ENCODE measurements at regions not wholly inside any gene's neighbourhood (a gene's known extent, or its start where the extent isn't known, plus 50 kb on each side); places are given as distances from the start of the nearest gene placed in this dataset.

DNA sequence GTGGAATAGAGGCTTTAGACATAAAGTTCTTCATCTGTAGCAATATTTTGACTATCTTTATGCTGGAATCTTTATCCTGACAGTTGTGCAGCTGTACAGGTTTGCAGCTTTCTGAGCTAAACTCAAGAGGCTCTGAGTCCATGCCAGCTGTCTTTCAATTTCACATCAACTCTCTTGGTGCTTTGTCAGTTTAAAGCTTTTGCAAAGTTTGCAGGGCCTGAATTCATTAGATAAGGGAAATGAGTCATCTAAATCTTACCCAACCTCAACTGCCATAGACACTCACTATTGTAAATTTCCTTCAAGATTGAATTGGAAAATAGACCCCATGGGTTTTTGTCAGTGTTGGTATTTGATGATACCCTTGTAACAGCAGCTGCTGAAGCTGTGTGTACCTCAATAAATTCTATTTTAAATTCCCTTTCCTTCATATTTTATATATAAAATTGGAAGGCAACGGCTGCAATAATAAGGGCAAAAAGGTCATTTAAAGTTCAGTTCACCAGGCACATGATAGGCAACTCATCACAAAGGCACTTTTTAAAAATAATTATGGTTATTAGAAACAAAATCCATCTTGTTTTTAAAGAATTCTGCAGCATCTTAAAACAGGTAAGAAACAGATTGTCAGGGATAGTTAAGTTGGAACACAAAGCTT, 169.9 kb upstream of the SLC39A10 start:
- no peak overlapping the region for H3K27ac ChIP-seq (ENCODE audit: insufficient read depth, low read depth, low read length, poor library complexity, severe bottlenecking)
- WGBS, 2 experiments = 100% methylated on average over 1 of the region's 1 CpG; no CpG with 5 or more reads in 1 of the 2 experiments
- H3K27me3 ChIP-seq (ENCODE audit: control insufficient read depth, insufficient read depth, low read length, poor library complexity, severe bottlenecking) = no peaks in the 10 kb centered on the region

DNA sequence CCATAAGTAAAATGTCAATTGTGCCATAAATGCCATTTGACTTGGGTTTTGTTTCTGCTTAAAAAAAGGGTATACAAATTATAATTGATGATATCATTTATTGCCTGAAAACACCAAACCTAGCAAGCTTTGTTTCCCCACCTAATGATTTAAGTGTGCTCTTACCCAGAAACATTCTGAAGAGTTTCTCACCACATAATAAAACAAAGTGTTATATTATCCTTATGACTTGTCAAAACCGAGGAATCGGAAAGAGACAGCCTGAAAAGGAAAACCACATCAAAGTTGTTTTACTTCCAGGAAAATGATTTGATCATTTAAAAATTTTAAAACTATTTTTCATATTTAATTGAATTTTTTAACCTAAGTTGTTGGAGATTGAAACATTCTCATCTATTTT, 170.5 kb upstream of the SLC39A10 start:
- Histone ChIP-seq H3K27me3 (ENCODE audit: control insufficient read depth, insufficient read depth, low read length, poor library complexity, severe bottlenecking) (no peaks in the 10 kb centered on the region), H3K27ac (ENCODE audit: insufficient read depth, low read depth, low read length, poor library complexity, severe bottlenecking) (no peak overlapping the region), H3K9me3 (ENCODE audit: control insufficient read depth, low read length) (no peaks in the 10 kb centered on the region), H3K4me3 (ENCODE audit: insufficient read depth, low read depth, low read length) (no peak overlapping the region), H3K36me3 (ENCODE audit: control insufficient read depth, insufficient read depth, low read length) (no peaks in the 10 kb centered on the region), H3K4me1 (ENCODE audit: control insufficient read depth, insufficient read depth, low read length) (no peaks in the 10 kb centered on the region)
- WGBS, 2 experiments = 100% methylated on average over 2 of the region's 2 CpGs; no CpG with 5 or more reads in 1 of the 2 experiments

More for the DNA sequence above, 169.9 kb upstream of the SLC39A10 start:
- no peak overlapping the region for H3K4me3 ChIP-seq (ENCODE audit: insufficient read depth, low read depth, low read length)
- no peaks in the 10 kb centered on the region for H3K4me1 ChIP-seq (ENCODE audit: control insufficient read depth, insufficient read depth, low read length)
- no peaks in the 10 kb centered on the region for H3K36me3 ChIP-seq (ENCODE audit: control insufficient read depth, insufficient read depth, low read length)
- no peaks in the 10 kb centered on the region for H3K9me3 ChIP-seq (ENCODE audit: control insufficient read depth, low read length)

DNA sequence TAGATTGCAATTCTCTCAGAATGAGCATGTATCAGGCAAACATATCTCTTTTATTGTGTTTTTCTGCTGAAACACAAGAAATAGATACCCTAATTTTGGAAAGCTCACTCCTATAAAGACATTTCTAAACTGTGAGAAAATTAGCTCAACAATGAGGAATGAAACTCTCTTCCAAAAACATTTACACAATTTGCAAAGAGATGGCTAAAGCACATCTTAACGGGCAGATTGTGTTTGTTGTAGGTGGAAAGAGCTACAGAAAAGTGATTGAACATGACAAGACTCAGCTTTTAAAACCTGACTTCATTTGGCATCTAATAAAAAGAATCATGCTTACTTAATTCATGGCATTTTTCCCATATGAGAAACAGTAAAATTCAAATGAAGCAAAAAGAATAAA, 175.0 kb upstream of the SLC39A10 start:
- Histone ChIP-seq H3K27me3 (ENCODE audit: control insufficient read depth, insufficient read depth, low read length, poor library complexity, severe bottlenecking) (no peaks in the 10 kb centered on the region), H3K4me3 (ENCODE audit: insufficient read depth, low read depth, low read length) (no peak overlapping the region), H3K4me1 (ENCODE audit: control insufficient read depth, insufficient read depth, low read length) (no peaks in the 10 kb centered on the region), H3K9me3 (ENCODE audit: control insufficient read depth, low read length) (no peaks in the 10 kb centered on the region), H3K27ac (ENCODE audit: insufficient read depth, low read depth, low read length, poor library complexity, severe bottlenecking) (no peak overlapping the region), H3K36me3 (ENCODE audit: control insufficient read depth, insufficient read depth, low read length) (no peaks in the 10 kb centered on the region)
- no CpG with 5 or more reads among the region's 1 CpG for WGBS, 2 experiments

DNA sequence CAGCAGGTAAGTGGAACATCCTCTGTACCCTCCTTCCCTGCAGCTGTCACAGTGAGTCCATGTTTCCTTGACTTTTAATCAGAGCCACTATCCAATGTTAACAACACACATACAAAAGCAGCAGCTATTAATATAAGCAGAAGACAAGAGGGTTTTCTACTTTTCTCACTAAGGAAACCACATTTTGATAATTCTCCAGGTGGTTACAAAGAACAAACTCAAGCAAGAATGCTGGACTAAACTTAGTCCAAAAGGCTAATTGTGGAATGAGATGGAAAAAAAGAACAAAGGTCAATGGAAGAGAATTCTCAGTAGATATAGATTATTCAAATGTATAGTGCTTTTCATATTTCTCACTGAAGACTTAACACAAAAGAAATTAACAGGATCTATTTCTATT, 176.9 kb upstream of the SLC39A10 start:
- Histone ChIP-seq H3K4me1 (ENCODE audit: control insufficient read depth, insufficient read depth, low read length) (no peaks in the 10 kb centered on the region), H3K27ac (ENCODE audit: insufficient read depth, low read depth, low read length, poor library complexity, severe bottlenecking) (no peak overlapping the region), H3K27me3 (ENCODE audit: control insufficient read depth, insufficient read depth, low read length, poor library complexity, severe bottlenecking) (no peaks in the 10 kb centered on the region), H3K9me3 (ENCODE audit: control insufficient read depth, low read length) (no peaks in the 10 kb centered on the region), H3K36me3 (ENCODE audit: control insufficient read depth, insufficient read depth, low read length) (no peaks in the 10 kb centered on the region), H3K4me3 (ENCODE audit: insufficient read depth, low read depth, low read length) (no peak overlapping the region)

DNA sequence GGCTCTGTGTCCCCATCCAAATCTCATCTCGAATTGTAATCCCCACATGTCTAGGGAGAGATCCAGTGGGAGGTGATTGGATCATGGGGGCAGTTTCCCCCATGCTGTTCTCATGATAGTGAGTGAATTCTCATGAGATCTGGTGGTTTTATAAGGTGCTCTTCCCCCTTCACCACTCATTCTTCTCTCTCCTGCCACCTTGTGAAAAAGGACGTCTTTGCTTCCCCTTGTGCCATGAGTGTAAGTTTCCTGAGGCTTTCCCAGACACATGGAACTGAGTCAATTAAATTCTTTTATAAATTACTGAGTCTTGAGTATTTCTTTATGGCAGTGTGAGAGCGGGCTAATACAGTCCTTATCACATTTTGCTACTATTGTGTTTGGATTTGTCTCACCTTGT, 177.6 kb upstream of the SLC39A10 start:
- Histone ChIP-seq H3K4me3 (ENCODE audit: insufficient read depth, low read depth, low read length) (no peak overlapping the region), H3K27me3 (ENCODE audit: control insufficient read depth, insufficient read depth, low read length, poor library complexity, severe bottlenecking) (no peaks in the 10 kb centered on the region), H3K27ac (ENCODE audit: insufficient read depth, low read depth, low read length, poor library complexity, severe bottlenecking) (no peak overlapping the region), H3K36me3 (ENCODE audit: control insufficient read depth, insufficient read depth, low read length) (no peaks in the 10 kb centered on the region), H3K4me1 (ENCODE audit: control insufficient read depth, insufficient read depth, low read length) (no peaks in the 10 kb centered on the region), H3K9me3 (ENCODE audit: control insufficient read depth, low read length) (no peaks in the 10 kb centered on the region)
- 83 to 88% methylated on average over 2 to 3 of the region's 3 CpGs for WGBS, 2 experiments

DNA sequence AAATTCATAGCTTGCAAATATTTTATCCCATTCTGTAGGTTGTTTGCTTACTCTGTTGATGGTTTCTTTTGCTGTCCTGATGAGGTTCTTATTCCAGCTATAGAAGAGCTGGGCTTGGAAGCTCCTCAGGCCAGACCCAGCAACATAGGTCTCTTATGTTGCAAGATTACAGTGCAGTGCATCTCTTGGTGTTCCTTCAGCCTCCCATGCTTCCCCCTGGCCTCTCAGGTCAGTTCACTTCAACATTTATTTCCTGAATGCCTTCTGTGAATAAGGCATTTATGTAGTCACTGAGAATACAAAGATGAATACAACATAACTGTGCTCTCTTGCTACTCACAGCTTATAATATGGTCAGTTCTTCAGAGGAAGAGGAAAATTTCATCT, 179.0 kb upstream of the SLC39A10 start:
- H3K27ac ChIP-seq (ENCODE audit: insufficient read depth, low read depth, low read length, poor library complexity, severe bottlenecking) = no peak overlapping the region
- no peaks in the 10 kb centered on the region for H3K36me3 ChIP-seq (ENCODE audit: control insufficient read depth, insufficient read depth, low read length)
- H3K27me3 ChIP-seq (ENCODE audit: control insufficient read depth, insufficient read depth, low read length, poor library complexity, severe bottlenecking) = no peaks in the 10 kb centered on the region
- no peak overlapping the region for H3K4me3 ChIP-seq (ENCODE audit: insufficient read depth, low read depth, low read length)
- H3K9me3 ChIP-seq (ENCODE audit: control insufficient read depth, low read length) = no peaks in the 10 kb centered on the region
- H3K4me1 ChIP-seq (ENCODE audit: control insufficient read depth, insufficient read depth, low read length) = no peaks in the 10 kb centered on the region

DNA sequence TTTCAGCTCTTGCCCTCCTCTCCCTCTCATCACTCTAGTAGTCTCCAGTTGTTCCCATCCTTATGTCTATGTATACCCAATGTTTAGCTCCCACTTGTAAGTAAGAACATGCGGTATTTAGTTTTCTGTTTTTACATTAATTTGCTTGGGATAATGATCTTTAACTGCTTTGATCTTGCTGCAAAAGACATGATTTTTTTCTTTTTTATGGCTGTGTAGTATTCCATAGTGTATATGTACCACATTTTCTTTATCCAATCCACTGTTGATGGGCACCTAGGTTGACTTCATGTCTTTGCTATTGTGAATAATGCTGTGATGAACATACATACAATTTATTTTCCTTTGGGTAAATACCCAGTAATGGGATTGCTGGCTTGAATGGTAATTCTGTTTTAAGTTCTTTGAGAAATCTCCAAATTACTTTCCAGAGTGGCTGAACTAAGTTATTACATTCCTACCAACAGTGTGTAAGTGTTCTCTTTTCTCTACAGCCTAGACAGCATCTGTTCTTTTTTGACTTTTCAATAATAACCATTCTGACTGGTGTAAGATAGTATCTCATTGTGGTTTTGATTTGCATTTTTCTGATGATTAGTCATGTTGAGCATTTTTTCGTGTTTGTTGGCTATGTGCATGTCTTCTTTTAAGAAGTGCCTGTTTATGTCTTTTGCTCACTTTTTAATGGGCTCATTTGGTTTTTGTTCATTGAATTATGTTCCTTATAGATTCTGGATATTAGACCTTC, 179.6 kb upstream of the SLC39A10 start:
- Histone ChIP-seq H3K36me3 (ENCODE audit: control insufficient read depth, insufficient read depth, low read length) (no peaks in the 10 kb centered on the region), H3K27ac (ENCODE audit: insufficient read depth, low read depth, low read length, poor library complexity, severe bottlenecking) (no peak overlapping the region), H3K9me3 (ENCODE audit: control insufficient read depth, low read length) (no peaks in the 10 kb centered on the region), H3K4me3 (ENCODE audit: insufficient read depth, low read depth, low read length) (no peak overlapping the region), H3K4me1 (ENCODE audit: control insufficient read depth, insufficient read depth, low read length) (no peaks in the 10 kb centered on the region), H3K27me3 (ENCODE audit: control insufficient read depth, insufficient read depth, low read length, poor library complexity, severe bottlenecking) (no peaks in the 10 kb centered on the region)
- WGBS, 2 experiments = 59 to 94% methylated on average over 2 of the region's 2 CpGs

DNA sequence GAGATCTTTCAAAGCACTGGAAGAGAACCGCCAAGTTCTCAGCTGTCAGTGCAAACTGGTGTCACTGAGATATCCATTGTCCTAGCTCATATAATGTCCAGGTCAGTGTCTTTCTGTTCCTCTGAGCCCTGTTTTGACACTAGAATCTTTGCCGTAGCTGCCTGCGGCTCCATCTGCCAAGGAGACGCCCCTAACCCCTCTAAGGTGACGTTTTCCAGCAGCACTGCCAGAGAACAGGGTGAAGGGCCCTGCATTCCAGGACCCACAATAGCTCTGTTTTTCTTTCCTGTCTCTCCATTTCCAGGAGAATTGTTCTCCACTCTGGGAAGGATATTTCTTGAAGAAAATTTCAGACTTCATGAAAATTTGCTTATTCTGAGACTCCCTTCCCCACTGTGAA, 181.7 kb upstream of the SLC39A10 start:
- no peak overlapping the region for H3K27ac ChIP-seq (ENCODE audit: insufficient read depth, low read depth, low read length, poor library complexity, severe bottlenecking)
- no peaks in the 10 kb centered on the region for H3K9me3 ChIP-seq (ENCODE audit: control insufficient read depth, low read length)
- no peaks in the 10 kb centered on the region for H3K4me1 ChIP-seq (ENCODE audit: control insufficient read depth, insufficient read depth, low read length)
- no peaks in the 10 kb centered on the region for H3K27me3 ChIP-seq (ENCODE audit: control insufficient read depth, insufficient read depth, low read length, poor library complexity, severe bottlenecking)
- WGBS, 2 experiments = 86 to 88% methylated on average over 5 of the region's 5 CpGs
- no peak overlapping the region for H3K4me3 ChIP-seq (ENCODE audit: insufficient read depth, low read depth, low read length)
- H3K36me3 ChIP-seq (ENCODE audit: control insufficient read depth, insufficient read depth, low read length) = no peaks in the 10 kb centered on the region

DNA sequence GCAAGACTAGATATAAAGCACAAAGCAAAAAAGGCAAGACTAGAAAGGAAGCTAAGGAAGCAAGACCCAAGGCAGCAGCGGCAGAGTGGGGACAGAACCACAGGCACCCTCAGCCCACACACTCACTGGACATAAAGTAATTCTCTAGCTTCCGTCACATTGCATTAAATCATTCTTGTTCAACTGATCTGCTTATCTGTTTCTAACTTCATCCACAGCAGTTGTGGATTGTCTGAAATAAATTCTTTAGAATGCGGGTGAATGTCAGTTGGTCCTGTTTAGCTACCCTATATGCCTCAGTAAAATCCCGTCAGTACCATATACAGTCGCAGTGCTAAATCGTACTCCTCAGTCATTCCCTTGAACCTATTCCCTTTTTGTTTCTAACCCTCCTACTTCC, 183.2 kb upstream of the SLC39A10 start:
- no peaks in the 10 kb centered on the region for H3K9me3 ChIP-seq (ENCODE audit: control insufficient read depth, low read length)

DNA sequence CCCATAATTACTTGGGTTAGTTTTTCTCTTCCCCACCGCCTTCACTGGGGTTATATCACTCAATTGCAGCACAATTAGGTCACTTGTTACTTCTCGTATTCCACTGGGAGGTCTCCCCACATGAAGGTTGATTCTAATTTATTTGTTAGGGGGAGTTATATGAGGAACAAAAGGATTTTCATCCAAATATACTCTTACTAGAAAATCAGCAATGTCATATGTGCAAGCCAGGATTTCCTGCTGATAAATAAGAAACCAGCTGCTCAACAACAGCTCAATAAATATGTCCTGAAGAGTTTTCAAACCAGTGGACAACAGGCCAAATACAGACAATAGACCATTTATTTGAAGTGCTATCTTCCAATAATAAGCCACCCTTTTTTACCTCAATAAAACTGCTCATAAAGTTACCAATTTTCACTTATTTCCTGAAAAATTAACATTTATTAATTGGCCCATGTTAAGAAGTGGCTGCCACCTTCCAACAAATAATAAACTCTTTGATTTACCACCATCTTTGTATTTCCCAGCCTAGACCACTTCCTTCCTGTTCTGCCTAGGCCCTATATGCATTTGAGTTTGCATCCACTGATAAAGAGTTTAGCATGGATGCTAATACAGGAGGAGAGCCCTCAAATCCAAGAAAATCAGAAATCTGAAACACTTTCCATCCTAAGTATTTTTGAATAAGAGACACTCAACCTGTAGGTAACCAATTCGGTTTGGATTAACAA, 184.4 kb upstream of the SLC39A10 start:
- Histone ChIP-seq H3K4me3 (ENCODE audit: insufficient read depth, low read depth, low read length) (no peak overlapping the region), H3K27me3 (ENCODE audit: control insufficient read depth, insufficient read depth, low read length, poor library complexity, severe bottlenecking) (no peaks in the 10 kb centered on the region), H3K4me1 (ENCODE audit: control insufficient read depth, insufficient read depth, low read length) (no peaks in the 10 kb centered on the region), H3K27ac (ENCODE audit: insufficient read depth, low read depth, low read length, poor library complexity, severe bottlenecking) (no peak overlapping the region), H3K9me3 (ENCODE audit: control insufficient read depth, low read length) (no peaks in the 10 kb centered on the region), H3K36me3 (ENCODE audit: control insufficient read depth, insufficient read depth, low read length) (no peaks in the 10 kb centered on the region)
- 85 to 99% methylated on average over 2 of the region's 3 CpGs for WGBS, 2 experiments

More for the DNA sequence above, 183.2 kb upstream of the SLC39A10 start:
- no peaks in the 10 kb centered on the region for H3K36me3 ChIP-seq (ENCODE audit: control insufficient read depth, insufficient read depth, low read length)
- no peaks in the 10 kb centered on the region for H3K27me3 ChIP-seq (ENCODE audit: control insufficient read depth, insufficient read depth, low read length, poor library complexity, severe bottlenecking)
- no peak overlapping the region for H3K27ac ChIP-seq (ENCODE audit: insufficient read depth, low read depth, low read length, poor library complexity, severe bottlenecking)
- no peaks in the 10 kb centered on the region for H3K4me1 ChIP-seq (ENCODE audit: control insufficient read depth, insufficient read depth, low read length)
- no peak overlapping the region for H3K4me3 ChIP-seq (ENCODE audit: insufficient read depth, low read depth, low read length)
- WGBS, 2 experiments = 95 to 96% methylated on average over 6 of the region's 6 CpGs
